Parathyroid adenoma (tissue), 2 donors: ENCODE measurements at regions not wholly inside any gene's neighbourhood (a gene's known extent, or its start where the extent isn't known, plus 50 kb on each side); places are given as distances from the start of the nearest gene placed in this dataset.

Source experiments
- H2AFZ ChIP-seq: fragments of 300-600 bp; sonication (generic); one replicate; pipeline ENCODE4 v1.7.0; 2017; ENCODE audit warnings: antibody characterized with exemption, mild to moderate bottlenecking
- H3K27ac ChIP-seq: fragments of 300-600 bp; sonication (generic); one replicate; pipeline ENCODE4 v1.7.0; 2017
- H3K27me3 ChIP-seq: fragments of 300-600 bp; sonication (generic); one replicate; pipeline ENCODE4 v1.7.0; 2017; ENCODE audit warnings: low read length; ENCODE audit not compliant: control insufficient read depth, insufficient read depth
- H3K36me3 ChIP-seq: fragments of 300-600 bp; sonication (generic); one replicate; pipeline ENCODE4 v1.7.0; 2017; ENCODE audit warnings: low read length; ENCODE audit not compliant: control insufficient read depth, insufficient read depth
- H3K4me1 ChIP-seq: fragments of 300-600 bp; sonication (generic); one replicate; pipeline ENCODE4 v1.7.0; 2017; ENCODE audit warnings: control low read depth
- H3K4me2 ChIP-seq: fragments of 300-600 bp; sonication (generic); one replicate; pipeline ENCODE4 v1.7.0; 2017; ENCODE audit warnings: low read length
- H3K4me3 ChIP-seq: fragments of 300-600 bp; sonication (generic); one replicate; pipeline ENCODE4 v1.7.0; 2017; ENCODE audit warnings: low read depth, low read length
- H3K79me2 ChIP-seq: fragments of 300-600 bp; sonication (generic); one replicate; pipeline ENCODE4 v1.7.0; 2017; ENCODE audit warnings: control low read depth
- H3K9ac ChIP-seq: fragments of 300-600 bp; sonication (generic); one replicate; pipeline ENCODE4 v1.7.0; 2017; ENCODE audit warnings: mild to moderate bottlenecking
- H3K9me3 ChIP-seq: fragments of 300-600 bp; sonication (generic); one replicate; pipeline ENCODE4 v1.7.0; 2017; ENCODE audit warnings: low read length; ENCODE audit not compliant: control insufficient read depth
- TF ChIP-seq, protein P1 (sequence below): fragments of 300-600 bp; sonication (generic); IDR thresholded peaks from one replicate; pipeline ENCODE4 v1.7.0; 2017; ENCODE audit warnings: antibody characterized with exemption, mild to moderate bottlenecking
- donor health status: primary hyperparathyroidism.

DNA sequence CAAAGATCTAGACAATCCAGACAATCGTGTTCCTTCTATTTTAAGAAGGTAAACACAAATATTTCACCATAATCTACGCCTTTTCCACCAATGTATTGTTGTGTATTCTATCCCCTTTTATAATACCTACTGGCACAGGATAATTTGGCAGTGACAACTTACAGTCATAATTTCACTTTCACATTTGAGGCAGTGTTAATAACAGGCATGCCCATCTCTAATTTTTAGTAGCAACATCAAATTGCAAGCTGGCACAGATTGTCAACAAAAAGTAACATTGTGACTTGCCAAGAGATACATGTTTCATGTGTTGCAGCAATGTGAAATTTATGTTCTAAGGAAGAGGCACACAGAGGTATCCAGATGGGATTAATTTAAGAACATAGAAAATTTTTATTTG, 912.5 kb upstream of the PABPC4L start:
- no peaks in the 10 kb centered on the region for H3K4me1 ChIP-seq
- H3K27me3 ChIP-seq: no peaks in the 10 kb centered on the region
- TF ChIP-seq, protein P1, sequence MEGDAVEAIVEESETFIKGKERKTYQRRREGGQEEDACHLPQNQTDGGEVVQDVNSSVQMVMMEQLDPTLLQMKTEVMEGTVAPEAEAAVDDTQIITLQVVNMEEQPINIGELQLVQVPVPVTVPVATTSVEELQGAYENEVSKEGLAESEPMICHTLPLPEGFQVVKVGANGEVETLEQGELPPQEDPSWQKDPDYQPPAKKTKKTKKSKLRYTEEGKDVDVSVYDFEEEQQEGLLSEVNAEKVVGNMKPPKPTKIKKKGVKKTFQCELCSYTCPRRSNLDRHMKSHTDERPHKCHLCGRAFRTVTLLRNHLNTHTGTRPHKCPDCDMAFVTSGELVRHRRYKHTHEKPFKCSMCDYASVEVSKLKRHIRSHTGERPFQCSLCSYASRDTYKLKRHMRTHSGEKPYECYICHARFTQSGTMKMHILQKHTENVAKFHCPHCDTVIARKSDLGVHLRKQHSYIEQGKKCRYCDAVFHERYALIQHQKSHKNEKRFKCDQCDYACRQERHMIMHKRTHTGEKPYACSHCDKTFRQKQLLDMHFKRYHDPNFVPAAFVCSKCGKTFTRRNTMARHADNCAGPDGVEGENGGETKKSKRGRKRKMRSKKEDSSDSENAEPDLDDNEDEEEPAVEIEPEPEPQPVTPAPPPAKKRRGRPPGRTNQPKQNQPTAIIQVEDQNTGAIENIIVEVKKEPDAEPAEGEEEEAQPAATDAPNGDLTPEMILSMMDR: no peak
- no peak overlapping the region for H3K4me2 ChIP-seq
- H3K9ac ChIP-seq: no peak overlapping the region
- H3K9me3 ChIP-seq: no peaks in the 10 kb centered on the region
- no peak overlapping the region for H3K27ac ChIP-seq
- H3K4me3 ChIP-seq: no peak overlapping the region
- no peaks in the 10 kb centered on the region for H3K36me3 ChIP-seq
- H3K79me2 ChIP-seq: no peaks in the 10 kb centered on the region
- no peak overlapping the region for H2AFZ ChIP-seq

DNA sequence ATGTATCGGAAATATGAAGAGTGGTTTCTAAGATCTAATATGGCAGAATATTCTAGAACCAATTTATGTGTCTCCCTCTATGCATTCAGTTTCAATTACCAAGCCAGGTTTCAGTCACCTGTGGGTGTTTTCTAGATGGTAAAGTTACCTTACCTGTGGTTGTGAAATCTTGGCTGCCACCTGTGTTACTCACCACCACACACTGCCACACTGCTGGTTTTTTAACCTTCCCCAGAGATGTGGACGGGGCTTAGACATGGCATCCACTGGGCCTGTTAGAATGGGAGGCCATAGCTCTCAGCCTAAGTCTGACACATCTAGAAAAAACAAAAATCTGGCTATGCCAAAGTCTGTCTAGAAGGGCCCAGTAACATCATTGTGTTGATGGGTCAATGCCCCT, 896.5 kb upstream of the PABPC4L start:
- Histone ChIP-seq H3K79me2 (no peaks in the 10 kb centered on the region), H2AFZ (no peak overlapping the region), H3K27me3 (no peaks in the 10 kb centered on the region), H3K27ac (no peak overlapping the region), H3K4me2 (no peak overlapping the region), H3K9ac (no peak overlapping the region), H3K4me3 (no peak overlapping the region), H3K9me3 (no peaks in the 10 kb centered on the region), H3K36me3 (no peaks in the 10 kb centered on the region), H3K4me1 (no peaks in the 10 kb centered on the region)
- TF ChIP-seq, protein P1: no peak

DNA sequence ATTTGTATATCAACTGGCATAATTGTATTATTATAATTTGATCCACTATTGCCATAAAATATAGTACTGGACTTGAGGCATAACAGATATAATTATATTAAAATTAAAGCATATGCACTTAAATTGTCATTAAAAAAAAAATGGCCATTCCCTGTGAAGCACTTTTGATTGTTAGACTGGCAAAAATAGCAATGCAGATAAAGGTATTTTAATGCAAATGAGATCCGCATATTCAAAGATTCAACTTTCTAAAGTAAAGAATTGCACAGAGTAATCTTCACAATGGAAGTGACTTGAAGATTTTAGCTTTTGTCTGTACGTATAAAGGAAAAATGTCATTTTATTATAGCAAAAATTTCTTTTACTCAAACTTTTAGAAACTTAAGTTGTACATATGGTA, 871.8 kb upstream of the PABPC4L start:
- no peaks in the 10 kb centered on the region for H3K27me3 ChIP-seq
- no peaks in the 10 kb centered on the region for H3K4me1 ChIP-seq
- H3K9me3 ChIP-seq: no peaks in the 10 kb centered on the region
- no peak overlapping the region for H3K4me2 ChIP-seq
- TF ChIP-seq, protein P1: no peak
- H3K36me3 ChIP-seq: no peaks in the 10 kb centered on the region
- no peak overlapping the region for H3K27ac ChIP-seq
- H3K9ac ChIP-seq: no peak overlapping the region
- no peak overlapping the region for H3K4me3 ChIP-seq
- H2AFZ ChIP-seq: no peak overlapping the region
- H3K79me2 ChIP-seq: no peaks in the 10 kb centered on the region

GRCh38 chr4:135072553-135072952, 871.0 kb upstream of the PABPC4L start:
- no peak overlapping the region for H3K27ac ChIP-seq
- H3K27me3 ChIP-seq: no peaks in the 10 kb centered on the region
- H3K79me2 ChIP-seq: no peaks in the 10 kb centered on the region
- no peak overlapping the region for H3K4me3 ChIP-seq
- H3K9ac ChIP-seq: no peak overlapping the region
- H3K4me2 ChIP-seq: no peak overlapping the region
- no peaks in the 10 kb centered on the region for H3K9me3 ChIP-seq
- H3K36me3 ChIP-seq: no peaks in the 10 kb centered on the region
- H3K4me1 ChIP-seq: no peaks in the 10 kb centered on the region
- no peak overlapping the region for H2AFZ ChIP-seq
- TF ChIP-seq, protein P1: no peak

GRCh38 chr4:135065366-135065765, 863.8 kb upstream of the PABPC4L start:
- no peaks in the 10 kb centered on the region for H3K36me3 ChIP-seq
- H3K4me1 ChIP-seq: no peaks in the 10 kb centered on the region
- H3K9ac ChIP-seq: no peak overlapping the region

More at GRCh38 chr4:135065366-135065765, 863.8 kb upstream of the PABPC4L start:
- H3K27ac ChIP-seq: no peak overlapping the region
- TF ChIP-seq, protein P1: no peak
- no peaks in the 10 kb centered on the region for H3K79me2 ChIP-seq
- no peaks in the 10 kb centered on the region for H3K9me3 ChIP-seq
- no peak overlapping the region for H3K4me3 ChIP-seq
- H2AFZ ChIP-seq: no peak overlapping the region
- H3K4me2 ChIP-seq: no peak overlapping the region
- no peaks in the 10 kb centered on the region for H3K27me3 ChIP-seq
